CD4-positive, alpha-beta T cell treated with Interleukin-15 for 1 hour (primary cell): ENCODE measurements at regions not wholly inside any gene's neighbourhood (a gene's known extent, or its start where the extent isn't known, plus 50 kb on each side); places are given as distances from the start of the nearest gene placed in this dataset.

ENCODE experiments used
- DNase-seq: peaks from one replicate; pipeline ENCODE4 v3.0.0-alpha.2; 2020

DNA sequence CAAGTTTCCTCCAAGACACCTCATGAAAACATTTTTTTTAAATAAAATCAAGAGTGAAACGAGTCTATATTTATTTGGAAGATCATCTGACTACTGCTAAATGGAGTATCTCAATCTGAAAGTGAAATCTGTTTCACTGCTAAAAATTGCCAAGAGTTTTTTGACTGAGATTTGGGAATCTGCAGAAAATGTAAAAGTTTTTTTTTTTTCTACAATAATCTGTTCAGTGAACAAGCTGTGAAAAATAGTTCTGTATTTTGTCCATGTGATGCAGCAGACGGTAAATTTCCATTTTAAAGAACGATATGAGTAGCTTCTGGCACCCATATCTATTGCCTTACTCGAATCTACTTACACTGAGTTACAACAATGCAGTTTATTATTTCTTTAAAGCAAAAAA lies 519.7 kb downstream of the PLCL1 start:
- no peak for DNase-seq

DNA sequence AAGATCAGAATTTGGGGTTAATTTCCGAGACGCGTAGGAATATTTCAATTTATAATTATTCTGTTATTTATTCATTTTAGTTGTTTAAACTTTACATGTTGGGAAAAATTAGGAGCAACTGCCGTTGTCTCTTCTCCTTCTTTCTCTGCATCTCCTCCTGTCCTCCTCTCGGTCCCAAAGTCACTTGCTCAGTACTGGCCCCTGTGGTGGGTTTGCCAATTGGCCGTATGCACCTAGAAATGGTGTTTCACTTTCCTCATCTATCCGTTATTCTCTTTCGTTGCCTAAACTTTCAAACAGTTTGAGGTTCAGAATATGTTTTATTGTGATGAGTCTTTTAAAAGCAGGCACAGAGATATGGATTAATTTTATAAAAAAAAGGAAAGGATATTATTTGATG lies 517.9 kb downstream of the PLCL1 start:
- no peak for DNase-seq

GRCh38 chr2:198321522-198322088 lies 517.2 kb downstream of the PLCL1 start:
- DNase-seq = no peak

DNA sequence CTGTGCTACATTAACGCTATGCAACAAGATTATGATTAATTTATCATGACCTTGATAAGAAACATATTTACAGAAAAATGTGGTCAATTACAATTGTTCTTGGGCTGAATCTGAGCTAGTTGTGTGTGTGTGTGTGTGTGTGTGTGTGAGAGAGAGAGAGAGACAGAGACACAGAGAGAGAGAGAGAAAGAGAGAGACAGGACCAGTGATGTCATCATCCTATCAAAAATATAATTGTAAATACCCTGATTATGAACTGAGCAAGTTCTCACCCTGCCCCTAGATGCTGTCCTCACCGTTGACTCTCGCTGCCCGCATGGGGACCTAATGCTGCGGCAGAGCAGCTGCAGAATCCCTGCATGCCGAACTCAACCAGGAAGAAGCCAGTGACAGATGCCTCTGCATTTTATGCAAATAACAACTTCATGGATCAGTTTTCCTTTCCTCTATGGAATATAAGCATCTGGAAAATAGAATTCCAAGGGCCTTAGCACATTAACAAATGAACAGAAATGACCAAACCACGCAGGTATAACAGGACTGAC lies 512.5 kb downstream of the PLCL1 start:
- no peak for DNase-seq

- no peak for DNase-seq
Measured at GRCh38 chr2:198315791-198316630, 511.6 kb downstream of the PLCL1 start.

DNA sequence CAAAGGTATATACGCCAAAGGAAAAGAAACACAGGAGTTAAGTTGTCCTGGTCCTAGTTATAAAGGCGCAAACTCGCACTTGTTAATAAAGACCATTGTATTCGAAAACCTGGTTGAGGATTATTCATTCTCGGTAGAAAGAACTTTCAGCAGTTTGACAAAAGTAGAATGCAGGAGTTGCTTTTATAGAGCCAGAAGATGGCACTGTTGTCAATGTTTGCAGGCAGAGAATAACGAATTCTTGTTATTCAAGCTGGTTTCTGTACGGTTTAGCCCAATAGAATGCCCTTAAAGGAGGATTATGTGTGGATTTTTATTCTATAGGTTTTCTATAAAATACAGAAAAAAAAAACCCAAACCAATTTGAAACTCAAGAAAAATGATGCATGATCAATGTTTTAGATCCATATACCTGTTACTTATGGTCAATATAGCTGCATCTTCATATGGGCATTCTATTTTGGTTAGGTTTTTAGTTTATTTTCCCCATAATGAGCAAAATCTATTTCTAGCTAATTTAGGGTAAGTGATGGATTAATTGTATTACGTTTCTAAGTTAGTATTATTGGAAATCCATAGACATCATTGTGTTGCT lies 510.3 kb downstream of the PLCL1 start:
- no peak for DNase-seq

DNA sequence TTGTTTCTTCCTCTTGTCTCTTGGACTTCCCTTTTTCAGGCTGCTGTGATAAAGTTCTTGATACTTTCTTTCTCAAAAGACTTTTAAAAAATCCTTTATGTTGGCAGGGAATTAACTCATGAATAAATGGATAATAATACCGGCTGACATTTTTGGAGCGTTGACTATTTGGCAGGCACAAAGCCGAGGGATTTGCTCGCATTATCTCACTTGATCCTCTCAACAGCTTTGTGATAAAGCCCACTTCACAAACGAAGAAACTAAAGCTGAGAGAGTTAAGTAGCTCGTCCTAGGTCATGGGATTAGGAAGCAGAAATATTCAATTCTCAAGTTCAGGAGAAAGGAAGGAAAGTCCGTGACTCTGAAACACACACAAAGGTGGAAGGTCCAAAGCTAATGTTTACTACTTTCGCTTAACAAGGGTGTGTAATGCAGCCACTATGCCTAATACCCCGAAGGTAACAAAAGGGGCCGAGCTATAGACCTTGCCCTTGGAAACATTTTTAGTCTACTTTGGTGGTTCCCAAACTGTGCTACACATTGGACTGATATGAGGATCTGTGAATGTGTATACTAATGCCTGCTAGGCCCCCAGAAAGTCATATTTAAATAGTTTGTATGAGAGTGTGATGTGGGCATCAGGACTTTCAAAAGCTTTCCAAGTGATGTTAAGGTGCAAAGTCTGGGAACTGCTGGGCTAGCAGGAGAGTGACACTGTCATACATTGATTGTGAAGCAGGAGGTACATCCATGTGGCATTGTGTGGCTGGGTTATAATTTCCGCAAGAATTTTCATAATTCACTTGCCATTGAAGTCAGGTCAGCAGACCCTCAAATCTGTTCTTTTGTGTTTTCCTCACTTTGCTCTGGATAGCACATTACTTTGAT lies 508.4 kb downstream of the PLCL1 start:
- no peak for DNase-seq

DNA sequence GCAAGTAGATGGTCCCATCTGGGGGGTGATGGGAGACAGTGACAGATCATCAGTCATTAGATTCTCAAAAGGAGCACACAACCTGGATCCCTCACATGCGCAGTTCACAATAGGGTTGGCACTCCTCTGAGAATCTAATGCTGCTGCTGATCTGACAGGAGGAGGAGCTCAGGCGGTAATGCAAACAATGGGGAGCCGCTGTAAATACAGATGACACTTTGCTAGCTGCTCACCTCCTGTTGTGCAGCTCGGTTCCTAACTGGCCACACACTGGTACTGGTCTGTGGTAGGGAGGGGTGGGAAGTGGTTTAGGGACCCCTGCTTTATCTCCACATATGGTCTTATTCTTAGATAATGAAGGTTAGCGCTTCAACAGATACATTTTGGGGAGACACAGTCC lies 506.6 kb downstream of the PLCL1 start:
- no peak for DNase-seq

- DNase-seq = peak; percentile 31
Measured at GRCh38 chr2:198309673-198310280, 505.4 kb downstream of the PLCL1 start.

GRCh38 chr2:198309081-198309480 lies 504.7 kb downstream of the PLCL1 start:
- no peak for DNase-seq

- DNase-seq = no peak
Measured at GRCh38 chr2:198308368-198308767, 504.0 kb downstream of the PLCL1 start.

- no peak for DNase-seq
Measured at GRCh38 chr2:198307093-198307492, 502.7 kb downstream of the PLCL1 start.

- no peak for DNase-seq
Measured at GRCh38 chr2:198304859-198305258, 500.5 kb downstream of the PLCL1 start.

DNA sequence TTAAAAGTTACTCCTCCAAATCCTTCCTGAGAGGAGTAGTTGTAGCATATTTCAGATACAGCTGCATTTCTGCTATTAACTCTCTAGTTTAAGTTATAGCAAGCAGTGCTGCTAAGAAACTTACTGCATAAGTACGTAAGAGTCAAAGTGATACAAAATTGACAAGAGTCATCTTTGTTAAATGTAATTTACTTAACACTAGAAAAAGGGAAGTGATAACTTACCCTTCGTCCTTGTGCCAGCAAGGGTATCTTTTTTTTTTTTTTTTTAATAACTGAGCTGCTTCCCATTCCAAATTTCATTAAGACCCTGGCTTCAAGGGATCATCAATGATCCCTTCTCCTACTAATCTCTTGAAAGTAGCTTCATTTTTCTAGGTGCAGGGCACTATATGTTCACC lies 493.0 kb downstream of the PLCL1 start:
- no peak for DNase-seq

DNA sequence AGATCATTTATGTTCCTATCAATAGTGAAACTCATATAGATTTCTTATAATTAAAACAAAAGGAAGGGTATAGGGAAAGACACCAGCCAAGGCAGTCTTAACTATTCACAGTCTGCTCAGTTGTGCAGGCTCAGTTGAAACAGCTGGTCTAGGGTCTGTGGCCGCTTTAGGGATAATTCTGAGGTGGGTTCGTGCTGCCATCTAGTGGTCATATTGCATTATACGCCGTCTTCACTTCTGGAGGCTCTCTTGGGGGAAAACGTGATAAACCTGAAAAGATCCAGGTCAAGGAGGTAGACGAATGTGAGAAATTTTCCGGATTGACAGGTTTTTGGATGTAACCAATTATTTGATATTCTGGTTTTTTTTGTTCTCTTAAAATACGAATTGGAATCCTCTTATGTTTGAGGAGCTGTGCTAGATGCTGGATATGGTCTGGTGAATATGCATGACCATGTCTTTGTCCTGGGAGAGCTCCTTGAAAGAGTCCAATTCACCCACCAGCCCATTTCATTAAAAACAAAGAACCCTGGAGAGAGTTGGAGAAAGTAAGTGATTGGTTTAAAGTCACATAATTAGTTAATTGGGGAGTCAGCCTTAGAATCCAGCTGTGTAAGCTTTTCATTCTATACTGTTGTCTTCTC lies 492.4 kb downstream of the PLCL1 start:
- peak; percentile 36 for DNase-seq

DNA sequence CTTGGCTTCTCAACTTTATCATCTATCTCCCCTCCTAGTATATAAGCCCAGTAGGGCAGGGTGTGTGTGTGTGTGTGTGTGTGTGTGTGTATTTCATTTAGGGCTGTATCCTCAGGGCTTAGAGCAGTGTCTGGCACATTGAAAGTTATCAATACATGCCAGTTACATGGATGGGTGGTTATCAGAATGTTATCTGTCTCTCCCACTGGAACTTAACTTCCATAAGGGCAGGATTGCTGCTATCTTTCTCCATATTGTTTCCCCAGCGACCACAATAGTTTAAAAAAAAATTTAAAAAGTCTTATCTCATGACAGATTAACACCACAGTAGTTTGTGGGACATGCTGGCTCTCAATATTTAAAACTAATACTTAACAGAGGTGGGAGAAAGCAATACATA lies 488.9 kb downstream of the PLCL1 start:
- no peak for DNase-seq

DNA sequence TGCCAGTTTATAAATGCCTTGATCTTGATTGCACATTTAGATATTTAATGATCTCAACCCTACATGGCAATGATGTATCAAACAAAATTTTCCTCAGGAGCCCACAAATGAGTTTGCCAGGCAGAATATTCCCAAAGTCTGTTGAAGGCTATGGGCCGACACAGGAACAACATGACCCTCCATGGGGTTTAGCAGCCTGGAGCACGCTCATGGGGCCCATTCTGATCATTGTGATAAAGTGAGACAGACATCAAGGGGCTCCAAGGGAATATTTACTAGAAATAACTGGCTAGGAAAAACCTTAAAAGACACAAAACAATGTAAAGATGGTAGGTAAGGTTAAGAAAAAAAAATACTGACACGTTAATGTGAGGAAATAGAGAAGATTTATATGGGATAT lies 485.4 kb downstream of the PLCL1 start:
- no peak for DNase-seq

GRCh38 chr2:198287706-198288105 lies 483.3 kb downstream of the PLCL1 start:
- no peak for DNase-seq

GRCh38 chr2:198285216-198285615 lies 480.8 kb downstream of the PLCL1 start:
- no peak for DNase-seq

DNA sequence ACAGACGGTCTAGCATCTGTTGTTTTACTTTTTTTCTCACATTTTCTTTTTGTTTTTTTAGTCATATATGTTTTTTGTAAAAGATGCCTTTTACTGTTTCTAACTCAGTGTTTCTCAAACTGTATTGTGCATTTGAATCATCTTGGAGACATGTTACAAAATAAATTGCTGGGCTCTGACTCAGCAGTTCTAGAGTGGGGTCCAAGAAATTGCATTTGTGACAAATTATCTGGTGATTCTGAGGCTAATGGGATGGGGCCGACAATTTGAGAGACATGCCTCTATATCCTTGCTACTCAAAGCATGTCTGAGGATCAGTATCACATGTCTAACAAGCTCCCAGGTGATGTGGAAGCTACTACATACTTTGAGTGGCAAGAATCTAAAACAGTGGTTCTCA lies 478.8 kb downstream of the PLCL1 start:
- DNase-seq = no peak

- DNase-seq = no peak
Measured at GRCh38 chr2:198282061-198282460, 477.7 kb downstream of the PLCL1 start.

- no peak for DNase-seq
Measured at GRCh38 chr2:198280145-198280544, 475.8 kb downstream of the PLCL1 start.
